Thyroid gland (tissue), 4 donors: ENCODE measurements at regions not wholly inside any gene's neighbourhood (a gene's known extent, or its start where the extent isn't known, plus 50 kb on each side); places are given as distances from the start of the nearest gene placed in this dataset.

Experiments used
- POLR2A ChIP-seq, 2 donors: fragments of 450-650 bp; IDR thresholded peaks; one replicate each; pipeline ENCODE4 v1.6.1; 2017; ENCODE audit warnings: antibody characterized with exemption in 2 of 2, mild to moderate bottlenecking in 2 of 2, moderate library complexity in 1 of 2
- TF ChIP-seq, protein P1 (sequence below), 6 experiments: fragments of 200-600 bp in 3 of 6; fragments of 450-650 bp in 3 of 6; sonication (generic) in 3 of 6; IDR thresholded peaks; one replicate each; pipeline ENCODE4 v1.5.1; 2016 to 2019; ENCODE audit warnings: antibody characterized with exemption in 6 of 6, mild to moderate bottlenecking in 2 of 6, inconsistent platforms in 1 of 6, moderate library complexity in 1 of 6

DNA sequence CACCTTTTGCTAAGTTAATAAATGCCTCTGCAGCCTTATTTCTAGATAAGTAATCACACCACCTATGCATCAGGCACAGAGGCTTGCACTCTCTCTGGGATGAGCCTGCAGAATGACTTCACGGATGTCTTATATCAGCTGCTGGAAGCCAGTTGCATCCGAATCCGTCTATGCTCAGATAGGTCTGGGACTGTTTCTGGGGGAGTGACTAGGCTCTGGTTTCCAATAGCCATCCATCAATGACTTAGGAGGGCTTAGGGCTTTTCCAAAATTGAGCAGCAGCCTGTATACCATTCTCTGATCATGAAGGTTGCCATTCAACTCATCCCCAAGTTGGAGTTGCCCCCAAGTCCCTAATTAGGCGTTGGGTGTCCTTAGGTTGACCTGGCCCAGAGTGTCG lies 113.3 kb upstream of the ERCC4 start:
- TF ChIP-seq, protein P1, sequence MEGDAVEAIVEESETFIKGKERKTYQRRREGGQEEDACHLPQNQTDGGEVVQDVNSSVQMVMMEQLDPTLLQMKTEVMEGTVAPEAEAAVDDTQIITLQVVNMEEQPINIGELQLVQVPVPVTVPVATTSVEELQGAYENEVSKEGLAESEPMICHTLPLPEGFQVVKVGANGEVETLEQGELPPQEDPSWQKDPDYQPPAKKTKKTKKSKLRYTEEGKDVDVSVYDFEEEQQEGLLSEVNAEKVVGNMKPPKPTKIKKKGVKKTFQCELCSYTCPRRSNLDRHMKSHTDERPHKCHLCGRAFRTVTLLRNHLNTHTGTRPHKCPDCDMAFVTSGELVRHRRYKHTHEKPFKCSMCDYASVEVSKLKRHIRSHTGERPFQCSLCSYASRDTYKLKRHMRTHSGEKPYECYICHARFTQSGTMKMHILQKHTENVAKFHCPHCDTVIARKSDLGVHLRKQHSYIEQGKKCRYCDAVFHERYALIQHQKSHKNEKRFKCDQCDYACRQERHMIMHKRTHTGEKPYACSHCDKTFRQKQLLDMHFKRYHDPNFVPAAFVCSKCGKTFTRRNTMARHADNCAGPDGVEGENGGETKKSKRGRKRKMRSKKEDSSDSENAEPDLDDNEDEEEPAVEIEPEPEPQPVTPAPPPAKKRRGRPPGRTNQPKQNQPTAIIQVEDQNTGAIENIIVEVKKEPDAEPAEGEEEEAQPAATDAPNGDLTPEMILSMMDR (IDR thresholded peaks at IDR 0.05): no peak
- TF ChIP-seq POLR2A (IDR thresholded peaks at IDR 0.05): no peak
